ENCODE measurements at regions not wholly inside any gene's neighbourhood (a gene's known extent, or its start where the extent isn't known, plus 50 kb on each side); places are given as distances from the start of the nearest gene placed in this dataset.

- Histone ChIP-seq H3K9me3 (ENCODE audit: low read length) (no peaks in the 10 kb centered on the region), H4K20me1 (ENCODE audit: insufficient read depth) (no peaks in the 10 kb centered on the region), H3K4me3 (ENCODE audit: low read length) (no peak overlapping the region), H3K9ac (ENCODE audit: low read length) (no peak overlapping the region), H3K27me3 (ENCODE audit: insufficient read depth, low read depth, low read length) (no peaks in the 10 kb centered on the region), H3F3A (ENCODE audit: insufficient read depth, low read length, poor library complexity, severe bottlenecking) (no peaks in the 10 kb centered on the region), H2AFZ (ENCODE audit: low read depth, low read length) (no peak overlapping the region), H3K9me2 (ENCODE audit: insufficient read depth, low read length) (no peaks in the 10 kb centered on the region), H3K27ac (ENCODE audit: low read length) (no peak overlapping the region), H3K79me2 (replicated peaks; ENCODE audit: insufficient read depth, low read length) (no peaks in the 10 kb centered on the region), H3K36me3 (ENCODE audit: insufficient read depth, low read length) (no peaks in the 10 kb centered on the region), H3K4me2 (ENCODE audit: low read length) (no peak overlapping the region)
- TF ChIP-seq RAD21 (conservative IDR thresholded peaks at IDR 0.05) (no peak), EZH2 (IDR thresholded peaks at IDR 0.05; ENCODE audit: borderline replicate concordance, insufficient read depth, low read length, poor library complexity, severe bottlenecking) (no peak), MXI1 (conservative IDR thresholded peaks at IDR 0.05; ENCODE audit: poor library complexity, severe bottlenecking) (no peak), SMC3 (conservative IDR thresholded peaks at IDR 0.05; ENCODE audit: poor library complexity) (no peak), EP300 (conservative IDR thresholded peaks at IDR 0.05; ENCODE audit: poor library complexity, severe bottlenecking) (no peak), REST (IDR thresholded peaks at IDR 0.05; ENCODE audit: borderline replicate concordance) (no peak), POLR2AphosphoS5 (IDR thresholded peaks at IDR 0.05) (no peak), TAF1 (IDR thresholded peaks at IDR 0.05; ENCODE audit: low read depth) (no peak)
- TF ChIP-seq, protein P1, sequence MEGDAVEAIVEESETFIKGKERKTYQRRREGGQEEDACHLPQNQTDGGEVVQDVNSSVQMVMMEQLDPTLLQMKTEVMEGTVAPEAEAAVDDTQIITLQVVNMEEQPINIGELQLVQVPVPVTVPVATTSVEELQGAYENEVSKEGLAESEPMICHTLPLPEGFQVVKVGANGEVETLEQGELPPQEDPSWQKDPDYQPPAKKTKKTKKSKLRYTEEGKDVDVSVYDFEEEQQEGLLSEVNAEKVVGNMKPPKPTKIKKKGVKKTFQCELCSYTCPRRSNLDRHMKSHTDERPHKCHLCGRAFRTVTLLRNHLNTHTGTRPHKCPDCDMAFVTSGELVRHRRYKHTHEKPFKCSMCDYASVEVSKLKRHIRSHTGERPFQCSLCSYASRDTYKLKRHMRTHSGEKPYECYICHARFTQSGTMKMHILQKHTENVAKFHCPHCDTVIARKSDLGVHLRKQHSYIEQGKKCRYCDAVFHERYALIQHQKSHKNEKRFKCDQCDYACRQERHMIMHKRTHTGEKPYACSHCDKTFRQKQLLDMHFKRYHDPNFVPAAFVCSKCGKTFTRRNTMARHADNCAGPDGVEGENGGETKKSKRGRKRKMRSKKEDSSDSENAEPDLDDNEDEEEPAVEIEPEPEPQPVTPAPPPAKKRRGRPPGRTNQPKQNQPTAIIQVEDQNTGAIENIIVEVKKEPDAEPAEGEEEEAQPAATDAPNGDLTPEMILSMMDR (IDR thresholded peaks at IDR 0.05; ENCODE audit: poor library complexity, severe bottlenecking) = no peak
Measured at GRCh38 chr2:133967326-133967725, 286.5 kb upstream of the MGAT5 start.

- Histone ChIP-seq H3K27me3 (ENCODE audit: insufficient read depth, low read depth, low read length) (no peaks in the 10 kb centered on the region), H3K4me3 (ENCODE audit: low read length) (no peak overlapping the region), H4K20me1 (ENCODE audit: insufficient read depth) (no peaks in the 10 kb centered on the region), H3K9me2 (ENCODE audit: insufficient read depth, low read length) (no peaks in the 10 kb centered on the region), H3K36me3 (ENCODE audit: insufficient read depth, low read length) (no peaks in the 10 kb centered on the region), H3K79me2 (replicated peaks; ENCODE audit: insufficient read depth, low read length) (no peaks in the 10 kb centered on the region), H2AFZ (ENCODE audit: low read depth, low read length) (no peak overlapping the region), H3K4me2 (ENCODE audit: low read length) (no peak overlapping the region), H3K27ac (ENCODE audit: low read length) (no peak overlapping the region), H3K9ac (ENCODE audit: low read length) (no peak overlapping the region), H3K9me3 (ENCODE audit: low read length) (no peaks in the 10 kb centered on the region), H3F3A (ENCODE audit: insufficient read depth, low read length, poor library complexity, severe bottlenecking) (no peaks in the 10 kb centered on the region)
- TF ChIP-seq POLR2AphosphoS5 (IDR thresholded peaks at IDR 0.05) = no peak
- no peak for TF ChIP-seq EZH2 (IDR thresholded peaks at IDR 0.05; ENCODE audit: borderline replicate concordance, insufficient read depth, low read length, poor library complexity, severe bottlenecking)
- no peak for TF ChIP-seq TAF1 (IDR thresholded peaks at IDR 0.05; ENCODE audit: low read depth)
- TF ChIP-seq RAD21 (conservative IDR thresholded peaks at IDR 0.05) = no peak
- no peak for TF ChIP-seq REST (IDR thresholded peaks at IDR 0.05; ENCODE audit: borderline replicate concordance)
- no peak for TF ChIP-seq EP300 (conservative IDR thresholded peaks at IDR 0.05; ENCODE audit: poor library complexity, severe bottlenecking)
- TF ChIP-seq, protein P1 (IDR thresholded peaks at IDR 0.05; ENCODE audit: poor library complexity, severe bottlenecking) = no peak
- TF ChIP-seq MXI1 (conservative IDR thresholded peaks at IDR 0.05; ENCODE audit: poor library complexity, severe bottlenecking) = no peak
- no peak for TF ChIP-seq SMC3 (conservative IDR thresholded peaks at IDR 0.05; ENCODE audit: poor library complexity)
Measured at GRCh38 chr2:133968446-133968845, 285.4 kb upstream of the MGAT5 start.
